Thoracic aorta (tissue), 2 donors: ENCODE measurements at regions not wholly inside any gene's neighbourhood (a gene's known extent, or its start where the extent isn't known, plus 50 kb on each side); places are given as distances from the start of the nearest gene placed in this dataset.

Experiments
- ATAC-seq: fragments of 150-250 bp; one replicate; pipeline ENCODE4 v1.8.0; 2017; ENCODE audit warnings: low read depth; ENCODE audit not compliant: insufficient number of reproducible peaks, low FRiP score
- DNase-seq: peaks from one replicate; pipeline ENCODE4 v3.0.0-alpha.2; 2020; ENCODE audit warnings: low spot score
- H3K27ac ChIP-seq, 2 donors: fragments of 200-600 bp; sonication (generic); 1 replicate in 1 of 2; 2 replicates in 1 of 2; pipeline ENCODE4 v1.5.1; 2016; ENCODE audit warnings: mild to moderate bottlenecking in 2 of 2, moderate library complexity in 2 of 2
- H3K27me3 ChIP-seq: fragments of 200-600 bp; sonication (generic); replicated peaks from 2 replicates; pipeline ENCODE4 v1.6.0; 2016; ENCODE audit warnings: mild to moderate bottlenecking; ENCODE audit not compliant: insufficient read depth
- H3K36me3 ChIP-seq: fragments of 200-600 bp; sonication (generic); one replicate; pipeline ENCODE4 v1.5.1; 2016
- H3K4me1 ChIP-seq, 2 donors: fragments of 200-600 bp; sonication (generic); 1 replicate in 1 of 2; 2 replicates in 1 of 2; pipeline versions ENCODE4 v1.5.1 to v1.6.0; 2016; ENCODE audit warnings: low read depth in 2 of 2, mild to moderate bottlenecking in 1 of 2; ENCODE audit not compliant: control insufficient read depth in 1 of 2
- H3K4me3 ChIP-seq: fragments of 200-600 bp; sonication (generic); 2 replicates; pipeline ENCODE4 v1.5.1; 2016; ENCODE audit warnings: mild to moderate bottlenecking
- H3K9me3 ChIP-seq: fragments of 200-600 bp; sonication (generic); 2 replicates; pipeline ENCODE4 v1.5.1; 2016
- CTCF ChIP-seq: fragments of 200-600 bp; sonication (generic); IDR thresholded peaks from one replicate; pipeline ENCODE4 v1.5.1; 2019; ENCODE audit warnings: antibody characterized with exemption

GRCh38 chr9:89929673-89930480 lies 325.1 kb downstream of the GADD45G start:
- no peak for TF ChIP-seq CTCF
- no peaks in the 10 kb centered on the region for H3K27me3 ChIP-seq
- no peaks in the 10 kb centered on the region for H3K9me3 ChIP-seq
- ATAC-seq (no peak), DNase-seq (no peak)
- no peaks in the 10 kb centered on the region for H3K36me3 ChIP-seq
- H3K4me1 ChIP-seq = peaks cover 13 to 46% of the 10 kb centered on the region in 2 donors
- no peak overlapping the region for H3K27ac ChIP-seq
- H3K4me3 ChIP-seq = no peak overlapping the region

GRCh38 chr9:89933578-89933977 lies 328.8 kb downstream of the GADD45G start:
- peak overlapping the region; percentile 42 to 82 for H3K27ac ChIP-seq
- peak; percentile 48 for ATAC-seq

GRCh38 chr9:89935115-89935514 lies 330.3 kb downstream of the GADD45G start:
- DNase-seq (no peak), ATAC-seq (no peak)
- Histone ChIP-seq H3K9me3 (no peaks in the 10 kb centered on the region), H3K36me3 (no peaks in the 10 kb centered on the region), H3K4me3 (no peak overlapping the region), H3K27ac (no peak overlapping the region), H3K4me1 (peaks cover 10 to 55% of the 10 kb centered on the region in 2 donors), H3K27me3 (no peaks in the 10 kb centered on the region)
- TF ChIP-seq CTCF = no peak

More at GRCh38 chr9:89933578-89933977, 328.8 kb downstream of the GADD45G start:
- H3K36me3 ChIP-seq = no peaks in the 10 kb centered on the region
- no peak for TF ChIP-seq CTCF
- H3K4me1 ChIP-seq = peaks cover 10 to 42% of the 10 kb centered on the region in 2 donors
- peak; percentile 14 for DNase-seq
- no peaks in the 10 kb centered on the region for H3K27me3 ChIP-seq
- H3K4me3 ChIP-seq = no peak overlapping the region
- H3K9me3 ChIP-seq = no peaks in the 10 kb centered on the region

GRCh38 chr9:89935801-89936200 lies 331.0 kb downstream of the GADD45G start:
- DNase-seq (no peak), ATAC-seq (no peak)
- no peaks in the 10 kb centered on the region for H3K9me3 ChIP-seq
- no peak for TF ChIP-seq CTCF
- H3K27me3 ChIP-seq = no peaks in the 10 kb centered on the region
- no peak overlapping the region for H3K27ac ChIP-seq
- H3K4me1 ChIP-seq = peaks cover 10 to 60% of the 10 kb centered on the region in 2 donors
- no peaks in the 10 kb centered on the region for H3K36me3 ChIP-seq
- H3K4me3 ChIP-seq = no peak overlapping the region

- TF ChIP-seq CTCF = no peak
- Histone ChIP-seq H3K4me1 (peaks cover 17 to 72% of the 10 kb centered on the region in 2 donors), H3K9me3 (no peaks in the 10 kb centered on the region), H3K27ac (no peak overlapping the region), H3K36me3 (no peaks in the 10 kb centered on the region), H3K4me3 (no peak overlapping the region), H3K27me3 (no peaks in the 10 kb centered on the region)
- ATAC-seq (no peak), DNase-seq (no peak)
Measured at GRCh38 chr9:89937051-89937450, 332.2 kb downstream of the GADD45G start.
